ENCODE measurements at regions not wholly inside any gene's neighbourhood (a gene's known extent, or its start where the extent isn't known, plus 50 kb on each side); places are given as distances from the start of the nearest gene placed in this dataset.

- Histone ChIP-seq H3K9ac (ENCODE audit: low read depth, low read length) (no peak overlapping the region), H3K36me3 (ENCODE audit: insufficient read depth, low read length) (no peaks in the 10 kb centered on the region), H3K4me1 (ENCODE audit: control insufficient read depth, insufficient read depth, low read length) (no peaks in the 10 kb centered on the region), H3K4me2 (ENCODE audit: low read length) (no peak overlapping the region), H3K4me3 (ENCODE audit: low read length) (no peak overlapping the region), H3K27me3 (ENCODE audit: control insufficient read depth, insufficient read depth, low read length) (no peaks in the 10 kb centered on the region), H3K9me3 (replicated peaks; ENCODE audit: low read length) (peaks cover 9% of the 10 kb centered on the region)
Observed at GRCh38 chr14:97010491-97011160, 213.4 kb downstream of the VRK1 start.

DNA sequence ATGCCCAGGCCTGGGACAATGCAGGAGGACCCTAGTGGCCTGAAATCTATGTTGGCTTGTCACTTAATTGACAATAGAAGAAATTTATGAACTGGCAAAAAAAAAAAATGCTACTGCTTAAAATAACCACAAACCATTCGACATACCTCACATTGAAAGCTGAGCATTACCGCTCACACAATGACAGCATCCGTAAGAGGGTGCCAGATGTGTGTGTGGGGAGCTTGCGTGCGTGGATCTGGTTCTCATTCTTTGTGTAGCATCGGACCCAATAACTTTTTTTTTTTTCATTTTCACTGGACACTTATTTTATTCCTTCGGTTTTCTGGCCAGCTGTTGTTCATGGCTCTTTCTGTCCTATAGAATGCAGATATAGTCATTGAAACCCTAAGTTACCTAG is 216.7 kb downstream of the VRK1 start:
- Histone ChIP-seq H3K27me3 (ENCODE audit: control insufficient read depth, insufficient read depth, low read length) (no peaks in the 10 kb centered on the region), H3K9ac (ENCODE audit: low read depth, low read length) (no peak overlapping the region), H3K4me1 (ENCODE audit: control insufficient read depth, insufficient read depth, low read length) (no peaks in the 10 kb centered on the region), H3K4me3 (ENCODE audit: low read length) (no peak overlapping the region), H3K4me2 (ENCODE audit: low read length) (no peak overlapping the region), H3K9me3 (replicated peaks; ENCODE audit: low read length) (peaks cover 15% of the 10 kb centered on the region), H3K36me3 (ENCODE audit: insufficient read depth, low read length) (no peaks in the 10 kb centered on the region)

DNA sequence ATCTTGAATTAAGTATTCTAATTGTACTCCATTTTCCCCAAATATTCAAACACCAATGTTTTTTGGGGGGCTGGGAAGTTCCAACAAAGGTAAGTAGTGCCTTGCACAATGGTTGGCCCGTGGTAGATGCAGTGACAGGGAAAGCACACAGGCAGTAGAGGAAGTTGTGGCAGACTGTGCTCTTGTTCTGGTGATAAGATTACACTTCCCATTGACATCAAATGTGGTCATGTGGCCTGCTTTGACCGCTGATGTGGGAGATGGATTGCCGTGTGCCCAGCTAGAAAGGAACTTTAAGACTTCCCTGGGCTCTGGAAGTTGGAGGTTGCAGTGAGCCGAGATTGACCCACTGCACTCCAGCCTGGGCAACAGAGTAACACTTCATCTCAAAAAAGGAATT is 223.8 kb downstream of the VRK1 start:
- H3K4me3 ChIP-seq (ENCODE audit: low read length), result no peak overlapping the region
- no peaks in the 10 kb centered on the region for H3K36me3 ChIP-seq (ENCODE audit: insufficient read depth, low read length)
- no peaks in the 10 kb centered on the region for H3K27me3 ChIP-seq (ENCODE audit: control insufficient read depth, insufficient read depth, low read length)
- peaks cover 15% of the 10 kb centered on the region for H3K9me3 ChIP-seq (replicated peaks; ENCODE audit: low read length)
- H3K4me1 ChIP-seq (ENCODE audit: control insufficient read depth, insufficient read depth, low read length), result no peaks in the 10 kb centered on the region
- no peak overlapping the region for H3K9ac ChIP-seq (ENCODE audit: low read depth, low read length)
- H3K4me2 ChIP-seq (ENCODE audit: low read length), result no peak overlapping the region

GRCh38 chr14:97021571-97022168 is 224.5 kb downstream of the VRK1 start:
- Histone ChIP-seq H3K9ac (ENCODE audit: low read depth, low read length) (no peak overlapping the region), H3K4me1 (ENCODE audit: control insufficient read depth, insufficient read depth, low read length) (no peaks in the 10 kb centered on the region), H3K36me3 (ENCODE audit: insufficient read depth, low read length) (no peaks in the 10 kb centered on the region), H3K4me2 (ENCODE audit: low read length) (no peak overlapping the region), H3K27me3 (ENCODE audit: control insufficient read depth, insufficient read depth, low read length) (no peaks in the 10 kb centered on the region), H3K9me3 (replicated peaks; ENCODE audit: low read length) (peaks cover 18% of the 10 kb centered on the region), H3K4me3 (ENCODE audit: low read length) (no peak overlapping the region)

DNA sequence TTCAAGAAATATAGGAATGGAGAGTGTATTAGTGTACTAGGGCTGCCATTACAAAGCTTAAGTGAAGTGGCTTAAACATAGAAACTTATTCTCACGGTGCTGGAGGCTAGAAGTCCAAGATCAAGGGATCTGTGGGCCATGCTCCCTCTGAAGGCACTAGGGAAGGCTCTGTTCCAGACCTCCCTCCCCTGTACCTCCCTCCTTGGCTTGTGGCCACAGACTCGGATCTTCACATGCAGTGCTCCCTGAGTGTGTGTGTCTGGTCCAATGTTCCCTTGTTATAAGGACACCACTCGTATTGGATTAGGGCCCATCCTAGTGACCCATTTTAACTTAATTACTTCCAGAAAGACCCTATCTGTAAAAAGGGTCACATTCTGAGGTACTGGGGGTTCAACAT is 225.6 kb downstream of the VRK1 start:
- H3K27me3 ChIP-seq (ENCODE audit: control insufficient read depth, insufficient read depth, low read length), result no peaks in the 10 kb centered on the region
- no peak overlapping the region for H3K9ac ChIP-seq (ENCODE audit: low read depth, low read length)
- H3K9me3 ChIP-seq (replicated peaks; ENCODE audit: low read length), result peaks cover 11% of the 10 kb centered on the region
- no peaks in the 10 kb centered on the region for H3K4me1 ChIP-seq (ENCODE audit: control insufficient read depth, insufficient read depth, low read length)
- no peak overlapping the region for H3K4me3 ChIP-seq (ENCODE audit: low read length)
- H3K36me3 ChIP-seq (ENCODE audit: insufficient read depth, low read length), result no peaks in the 10 kb centered on the region
- H3K4me2 ChIP-seq (ENCODE audit: low read length), result no peak overlapping the region

GRCh38 chr14:97023871-97024270 is 226.7 kb downstream of the VRK1 start:
- no peaks in the 10 kb centered on the region for H3K36me3 ChIP-seq (ENCODE audit: insufficient read depth, low read length)
- no peak overlapping the region for H3K4me3 ChIP-seq (ENCODE audit: low read length)
- H3K4me1 ChIP-seq (ENCODE audit: control insufficient read depth, insufficient read depth, low read length), result no peaks in the 10 kb centered on the region
- H3K9me3 ChIP-seq (replicated peaks; ENCODE audit: low read length), result peaks cover 11% of the 10 kb centered on the region
- no peak overlapping the region for H3K4me2 ChIP-seq (ENCODE audit: low read length)
- H3K9ac ChIP-seq (ENCODE audit: low read depth, low read length), result no peak overlapping the region
- H3K27me3 ChIP-seq (ENCODE audit: control insufficient read depth, insufficient read depth, low read length), result no peaks in the 10 kb centered on the region

DNA sequence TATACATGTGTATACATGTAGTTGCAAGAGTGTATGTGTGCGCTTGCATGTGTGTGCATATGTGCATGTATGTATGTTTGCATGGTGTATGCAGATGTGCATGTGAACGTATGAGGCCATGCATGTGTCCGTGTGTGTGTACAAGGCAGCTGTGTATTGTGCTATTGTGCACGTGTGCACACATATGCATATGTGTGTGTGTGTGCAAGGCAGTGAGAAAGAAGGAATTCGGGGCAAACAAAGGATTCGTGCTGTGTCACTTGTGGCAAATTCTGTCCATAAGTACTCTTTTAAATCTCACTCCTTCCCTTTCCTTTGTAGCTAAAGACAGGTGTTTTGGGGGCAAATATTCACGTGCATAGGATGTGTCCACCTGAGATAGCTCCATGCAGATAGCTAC is 227.1 kb downstream of the VRK1 start:
- no peak overlapping the region for H3K9ac ChIP-seq (ENCODE audit: low read depth, low read length)
- no peak overlapping the region for H3K4me3 ChIP-seq (ENCODE audit: low read length)
- H3K36me3 ChIP-seq (ENCODE audit: insufficient read depth, low read length), result no peaks in the 10 kb centered on the region
- no peak overlapping the region for H3K4me2 ChIP-seq (ENCODE audit: low read length)
- no peaks in the 10 kb centered on the region for H3K4me1 ChIP-seq (ENCODE audit: control insufficient read depth, insufficient read depth, low read length)
- H3K27me3 ChIP-seq (ENCODE audit: control insufficient read depth, insufficient read depth, low read length), result no peaks in the 10 kb centered on the region
- H3K9me3 ChIP-seq (replicated peaks; ENCODE audit: low read length), result peaks cover 11% of the 10 kb centered on the region

- H3K4me3 ChIP-seq (ENCODE audit: low read length), result no peak overlapping the region
- H3K4me2 ChIP-seq (ENCODE audit: low read length), result no peak overlapping the region
- no peaks in the 10 kb centered on the region for H3K36me3 ChIP-seq (ENCODE audit: insufficient read depth, low read length)
- H3K9me3 ChIP-seq (replicated peaks; ENCODE audit: low read length), result peaks cover 11% of the 10 kb centered on the region
- H3K27me3 ChIP-seq (ENCODE audit: control insufficient read depth, insufficient read depth, low read length), result no peaks in the 10 kb centered on the region
- H3K9ac ChIP-seq (ENCODE audit: low read depth, low read length), result no peak overlapping the region
- H3K4me1 ChIP-seq (ENCODE audit: control insufficient read depth, insufficient read depth, low read length), result no peaks in the 10 kb centered on the region
Observed at GRCh38 chr14:97025722-97026121, 228.5 kb downstream of the VRK1 start.

- H3K4me3 ChIP-seq (ENCODE audit: low read length), result no peak overlapping the region
- no peak overlapping the region for H3K4me2 ChIP-seq (ENCODE audit: low read length)
- no peaks in the 10 kb centered on the region for H3K4me1 ChIP-seq (ENCODE audit: control insufficient read depth, insufficient read depth, low read length)
- H3K27me3 ChIP-seq (ENCODE audit: control insufficient read depth, insufficient read depth, low read length), result no peaks in the 10 kb centered on the region
- H3K9me3 ChIP-seq (replicated peaks; ENCODE audit: low read length), result peaks cover 19% of the 10 kb centered on the region
- no peaks in the 10 kb centered on the region for H3K36me3 ChIP-seq (ENCODE audit: insufficient read depth, low read length)
- H3K9ac ChIP-seq (ENCODE audit: low read depth, low read length), result no peak overlapping the region
Observed at GRCh38 chr14:97027256-97027999, 230.2 kb downstream of the VRK1 start.

- Histone ChIP-seq H3K9me3 (replicated peaks; ENCODE audit: low read length) (peaks cover 19% of the 10 kb centered on the region), H3K27me3 (ENCODE audit: control insufficient read depth, insufficient read depth, low read length) (no peaks in the 10 kb centered on the region), H3K4me2 (ENCODE audit: low read length) (no peak overlapping the region), H3K36me3 (ENCODE audit: insufficient read depth, low read length) (no peaks in the 10 kb centered on the region), H3K9ac (ENCODE audit: low read depth, low read length) (no peak overlapping the region), H3K4me3 (ENCODE audit: low read length) (no peak overlapping the region), H3K4me1 (ENCODE audit: control insufficient read depth, insufficient read depth, low read length) (no peaks in the 10 kb centered on the region)
Observed at GRCh38 chr14:97028382-97028781, 231.2 kb downstream of the VRK1 start.

DNA sequence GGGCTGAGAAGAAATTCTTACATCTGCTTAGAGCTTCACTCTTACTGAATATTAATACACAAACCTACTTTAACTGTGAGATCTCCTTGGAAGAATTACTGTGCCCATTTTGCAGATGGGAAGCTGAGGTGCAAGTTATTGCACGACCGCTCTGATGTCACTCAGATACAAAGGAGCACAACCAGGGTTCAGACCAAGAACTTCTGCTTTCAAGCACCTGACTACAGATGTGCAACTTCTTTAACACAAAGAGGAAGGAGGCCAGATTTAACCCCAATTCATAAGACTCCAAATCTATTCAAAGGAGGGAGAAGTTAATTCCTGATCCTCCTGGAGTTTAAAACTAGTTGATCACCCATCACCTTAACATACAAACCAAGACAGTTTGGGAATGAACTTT is 232.6 kb downstream of the VRK1 start:
- H3K27me3 ChIP-seq (ENCODE audit: control insufficient read depth, insufficient read depth, low read length), result no peaks in the 10 kb centered on the region
- H3K36me3 ChIP-seq (ENCODE audit: insufficient read depth, low read length), result no peaks in the 10 kb centered on the region
- H3K9ac ChIP-seq (ENCODE audit: low read depth, low read length), result no peak overlapping the region
- H3K4me1 ChIP-seq (ENCODE audit: control insufficient read depth, insufficient read depth, low read length), result no peaks in the 10 kb centered on the region
- H3K4me2 ChIP-seq (ENCODE audit: low read length), result no peak overlapping the region
- H3K4me3 ChIP-seq (ENCODE audit: low read length), result no peak overlapping the region
- peaks cover 21% of the 10 kb centered on the region for H3K9me3 ChIP-seq (replicated peaks; ENCODE audit: low read length)

Data from skeletal muscle satellite cell (primary cell).